ENCODE measurements at regions not wholly inside any gene's neighbourhood (a gene's known extent, or its start where the extent isn't known, plus 50 kb on each side); places are given as distances from the start of the nearest gene placed in this dataset.
A peak's percentile ranks its signal among the peaks of the same experiment; 100 is the strongest.

- Histone ChIP-seq H3K18ac (ENCODE audit: extremely low read depth, low read length) (peak overlapping the region; percentile 40; the same call in 1 of the 2 replicates), H3K4me2 (ENCODE audit: insufficient read depth in 1 of 2, low read depth in 2 of 2, low read length in 2 of 2) (no peak overlapping the region), H4K5ac (ENCODE audit: insufficient read length, low read depth, low read length) (no peak overlapping the region), H2AFZ (ENCODE audit: low read length) (peak overlapping the region; percentile 82; the same call in 1 of the 2 replicates), H2BK15ac (ENCODE audit: low read length) (0 out of 2 replicates have a peak overlapping the region, but pooled peaks have one; percentile 54), H3K79me1 (ENCODE audit: low read depth, low read length) (no peaks in the 10 kb centered on the region), H2BK5ac (ENCODE audit: low read depth, low read length) (peak overlapping the region; percentile 6; the same call in 1 of the 2 replicates), H3K4me1 (replicated peaks in 1 of 4; ENCODE audit: control insufficient read depth in 3 of 4, insufficient read depth in 4 of 4, low read length in 3 of 4) (0 out of 7 replicates have a peak, but pooled peaks cover 0 to 2% (median 0%) of the 10 kb centered on the region in 4 experiments), H4K20me1 (replicated peaks in 1 of 2; ENCODE audit: control insufficient read depth in 1 of 2, insufficient read depth in 2 of 2, low read length in 2 of 2) (no peaks in the 10 kb centered on the region), H3K27ac (ENCODE audit: low read depth, low read length) (no peak overlapping the region), H3K56ac (replicated peaks; ENCODE audit: insufficient read length, low read depth, low read length) (no peak overlapping the region), H3K4me3 (ENCODE audit: extremely low read depth in 1 of 4, insufficient read depth in 2 of 4, low read depth in 3 of 4, low read length in 4 of 4) (no peak overlapping the region), H3K27me3 (replicated peaks in 1 of 4; ENCODE audit: control insufficient read depth in 3 of 4, extremely low read depth in 1 of 4, insufficient read depth in 3 of 4, low read length in 3 of 4) (no peaks in the 10 kb centered on the region), H3K14ac (ENCODE audit: insufficient read length) (no peak overlapping the region), H2BK12ac (ENCODE audit: low read depth, low read length) (peak overlapping the region; percentile 69; the same call in 1 of the 2 replicates), H4K91ac (replicated peaks; ENCODE audit: insufficient read length, low read length) (peak overlapping the region; percentile 44), H3K4ac (replicated peaks; ENCODE audit: insufficient read length, low read depth, low read length) (no peak overlapping the region), H3K23me2 (ENCODE audit: low read depth, low read length) (no peaks in the 10 kb centered on the region), H3K9ac (replicated peaks in 1 of 4; ENCODE audit: extremely low read depth in 1 of 4, low read depth in 3 of 4, low read length in 3 of 4) (no peak overlapping the region), H3K9me3 (ENCODE audit: insufficient read depth in 2 of 2, low read depth in 1 of 2, low read length in 1 of 2) (no peaks in the 10 kb centered on the region), H2BK120ac (replicated peaks; ENCODE audit: low read depth, low read length) (no peak overlapping the region), H2AK5ac (ENCODE audit: low read depth, low read length) (no peak overlapping the region), H2BK20ac (ENCODE audit: low read length) (0 out of 2 replicates have a peak overlapping the region, but pooled peaks have one; percentile 88), H3K79me2 (ENCODE audit: control insufficient read depth in 1 of 2, insufficient read depth in 2 of 2, low read length in 2 of 2) (no peaks in the 10 kb centered on the region), H3K23ac (ENCODE audit: insufficient read length) (no peak overlapping the region), H4K8ac (ENCODE audit: extremely low read depth, insufficient read depth, low read length) (no peak overlapping the region), H3K36me3 (ENCODE audit: control insufficient read depth in 2 of 4, insufficient read depth in 4 of 4, low read length in 3 of 4) (no peaks in the 10 kb centered on the region)
- FAIRE-seq (no peak), DNase-seq (ENCODE audit: low read depth in 1 of 2, low spot score in 2 of 2) (no peak)
- WGBS, 2 experiments (ENCODE audit: extremely low coverage in 1 of 2, insufficient coverage in 1 of 2, insufficient read length in 1 of 2, insufficient replicate concordance in 2 of 2, low coverage in 1 of 2, low lambda C conversion rate in 2 of 2, missing lambda C conversion rate in 1 of 2): 93% methylated on average over 8 of the region's 8 CpGs; no CpG with 5 or more reads in 1 of the 2 experiments
- ChIA-PET POLR2A (ENCODE audit: partially characterized antibody) (no interaction called here), CTCF (ENCODE audit: partially characterized antibody) (interaction anchor here (1.5 kb wide), 1 partner anchor 16 kb away, joined by 3 read pairs; no protein-coding TSS in a partner anchor)
- TF ChIP-seq RNF2 (IDR thresholded peaks at IDR 0.05; ENCODE audit: borderline replicate concordance, low read depth, low read length, missing control alignments, poor library complexity, severe bottlenecking): no peak
- no peak for TF ChIP-seq ASH2L (IDR thresholded peaks at IDR 0.05; ENCODE audit: low read length)
- no peak for TF ChIP-seq E2F6 (IDR thresholded peaks at IDR 0.05)
- TF ChIP-seq CEBPB (IDR thresholded peaks at IDR 0.05; ENCODE audit: low read depth, low read length): no peak
These were observed 412.0 kb downstream of the TMEM114 start for GRCh38 chr16:8178271-8178670.
